Activated T-helper 17 cell treated with anti-CD3 and anti-CD28 coated beads, Interleukin-2, amount 50 U/mL, for 72 hours (primary cell): ENCODE measurements at regions not wholly inside any gene's neighbourhood (a gene's known extent, or its start where the extent isn't known, plus 50 kb on each side); places are given as distances from the start of the nearest gene placed in this dataset.

Experiments
- ATAC-seq: fragments of 150-1000 bp; cut with Tn5 transposase; replicated peaks from 2 replicates; pipeline ENCODE4 v1.10.0; 2021; ENCODE audit warnings: mild to moderate bottlenecking, moderate library complexity
- H3K27ac Mint-ChIP-seq: one replicate; pipeline ENCODE4 v1.8.0; 2022; ENCODE audit warnings: mixed read lengths
- H3K27me3 Mint-ChIP-seq: one replicate; pipeline ENCODE4 v1.8.0; 2022; ENCODE audit warnings: mixed read lengths
- H3K36me3 Mint-ChIP-seq: one replicate; pipeline ENCODE4 v1.8.0; 2022; ENCODE audit warnings: low read depth, mild to moderate bottlenecking, mixed read lengths
- H3K4me1 Mint-ChIP-seq: one replicate; pipeline ENCODE4 v1.8.0; 2022; ENCODE audit warnings: mixed read lengths
- H3K4me3 Mint-ChIP-seq: one replicate; pipeline ENCODE4 v1.8.0; 2022; ENCODE audit warnings: mild to moderate bottlenecking, mixed read lengths
- H3K9me3 Mint-ChIP-seq: one replicate; pipeline ENCODE4 v1.8.0; 2022; ENCODE audit warnings: mixed read lengths

DNA sequence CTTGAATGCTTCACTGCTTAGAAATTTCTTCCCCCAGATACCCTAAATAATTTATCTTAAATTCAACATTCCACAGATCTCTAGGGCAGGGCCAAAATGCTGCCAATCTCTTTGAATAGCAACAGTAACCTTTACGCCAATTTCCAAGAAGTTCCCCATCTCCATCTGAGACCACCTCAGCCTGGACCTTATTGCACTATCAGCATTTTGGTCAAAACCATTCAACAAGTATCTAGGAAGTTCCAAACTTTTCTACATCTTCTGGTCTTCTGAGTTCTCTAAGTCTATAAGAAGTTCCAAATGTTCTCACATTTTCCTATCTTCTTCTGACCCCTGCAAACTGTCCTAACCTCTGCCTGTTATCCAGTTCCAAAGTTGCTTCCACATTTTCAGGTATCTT is 1306.9 kb upstream of the SORCS1 start:
- Mint-ChIP-seq H3K9me3 (peaks cover 5% of the 10 kb centered on the region), H3K4me3 (no peak overlapping the region), H3K27me3 (peaks cover 7% of the 10 kb centered on the region), H3K36me3 (no peaks in the 10 kb centered on the region), H3K27ac (no peak overlapping the region), H3K4me1 (no peaks in the 10 kb centered on the region)
- ATAC-seq, result no peak

DNA sequence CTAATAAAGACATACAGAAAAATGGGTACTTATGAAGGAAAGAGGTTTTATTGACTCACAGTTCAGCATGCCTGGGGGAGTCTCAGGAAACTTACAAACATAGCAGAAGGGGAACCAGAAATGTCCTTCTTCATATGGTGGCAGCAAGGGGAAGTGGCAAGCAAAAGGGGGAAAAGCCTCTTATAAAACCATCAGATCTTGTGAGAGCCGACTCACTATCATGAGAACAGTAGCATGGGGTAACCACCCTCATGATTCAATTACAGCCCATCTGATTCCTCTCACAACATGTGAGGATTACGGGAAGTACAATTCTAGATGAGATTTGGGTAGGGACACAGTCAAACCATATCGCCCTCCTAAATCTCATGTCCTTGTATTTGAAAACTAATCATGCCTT is 1305.4 kb upstream of the SORCS1 start:
- no peaks in the 10 kb centered on the region for H3K36me3 Mint-ChIP-seq
- H3K27ac Mint-ChIP-seq, result no peak overlapping the region
- peaks cover 5% of the 10 kb centered on the region for H3K9me3 Mint-ChIP-seq
- H3K4me3 Mint-ChIP-seq, result no peak overlapping the region
- H3K27me3 Mint-ChIP-seq, result peaks cover 7% of the 10 kb centered on the region
- no peak for ATAC-seq
- H3K4me1 Mint-ChIP-seq, result no peaks in the 10 kb centered on the region

DNA sequence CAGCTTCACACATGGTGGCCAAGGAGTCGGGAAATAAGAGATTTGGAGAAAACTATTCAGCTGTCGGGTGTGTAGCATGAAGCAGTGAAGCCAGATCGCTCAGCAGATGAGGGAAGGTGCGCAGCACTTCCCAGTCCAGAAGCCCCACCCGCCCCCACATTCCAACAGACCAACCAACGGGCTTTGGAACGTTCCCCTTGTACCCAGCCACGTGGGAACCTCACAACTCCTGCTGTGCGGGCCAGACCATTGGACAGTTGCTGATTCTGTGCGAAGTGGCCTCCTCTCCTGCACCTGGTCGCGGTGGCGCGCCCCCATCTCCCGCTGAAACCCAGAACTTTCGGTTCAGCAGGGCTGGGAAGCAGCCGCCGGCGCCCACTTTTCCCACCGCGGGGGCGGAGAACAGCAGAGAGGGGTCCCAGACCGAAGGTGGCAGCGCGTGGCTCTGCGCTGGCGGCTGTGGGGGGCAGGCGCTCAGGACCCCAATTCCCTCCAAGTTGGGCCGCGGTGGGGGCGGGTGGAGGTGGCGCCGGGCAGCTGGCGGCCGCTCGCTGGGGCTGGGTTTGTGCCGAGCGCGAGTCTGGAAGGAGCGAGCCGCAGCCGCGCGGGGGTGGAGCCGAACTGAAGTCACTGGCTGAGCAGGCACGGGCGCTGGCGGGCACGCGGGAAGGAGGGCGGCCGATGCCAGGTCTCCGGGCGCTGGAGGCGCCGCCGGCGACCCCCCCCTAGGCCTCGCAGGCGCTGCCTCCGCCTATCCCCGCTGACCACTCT is 1301.5 kb upstream of the SORCS1 start:
- H3K27ac Mint-ChIP-seq, result no peak overlapping the region
- peaks cover 8% of the 10 kb centered on the region for H3K9me3 Mint-ChIP-seq

DNA sequence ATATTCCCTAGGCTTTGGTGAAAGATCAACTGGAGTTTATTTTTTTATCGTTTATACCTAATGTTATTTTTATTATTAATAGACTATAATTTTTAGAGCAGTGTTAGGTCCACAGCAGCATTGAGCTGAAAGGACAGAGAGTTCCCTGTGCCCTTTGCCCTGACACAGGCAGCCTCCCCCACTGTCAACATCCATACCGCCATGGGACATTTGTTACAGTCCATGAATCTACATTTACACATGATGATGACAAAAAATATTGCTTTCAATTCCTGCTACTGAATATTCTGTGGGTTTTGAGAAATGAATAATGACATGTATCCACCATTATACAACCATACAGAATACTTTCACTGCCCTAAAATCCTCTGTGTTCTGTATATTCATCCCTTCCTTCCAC is 1297.5 kb upstream of the SORCS1 start:
- no peak overlapping the region for H3K4me3 Mint-ChIP-seq
- no peak overlapping the region for H3K27ac Mint-ChIP-seq
- peaks cover 5% of the 10 kb centered on the region for H3K27me3 Mint-ChIP-seq
- no peaks in the 10 kb centered on the region for H3K36me3 Mint-ChIP-seq
- no peak for ATAC-seq
- no peaks in the 10 kb centered on the region for H3K4me1 Mint-ChIP-seq
- peaks cover 9% of the 10 kb centered on the region for H3K9me3 Mint-ChIP-seq

More for the DNA sequence above, 1301.5 kb upstream of the SORCS1 start:
- no peak for ATAC-seq
- H3K4me1 Mint-ChIP-seq, result no peaks in the 10 kb centered on the region
- H3K36me3 Mint-ChIP-seq, result no peaks in the 10 kb centered on the region
- H3K27me3 Mint-ChIP-seq, result peaks cover 7% of the 10 kb centered on the region
- H3K4me3 Mint-ChIP-seq, result no peak overlapping the region

DNA sequence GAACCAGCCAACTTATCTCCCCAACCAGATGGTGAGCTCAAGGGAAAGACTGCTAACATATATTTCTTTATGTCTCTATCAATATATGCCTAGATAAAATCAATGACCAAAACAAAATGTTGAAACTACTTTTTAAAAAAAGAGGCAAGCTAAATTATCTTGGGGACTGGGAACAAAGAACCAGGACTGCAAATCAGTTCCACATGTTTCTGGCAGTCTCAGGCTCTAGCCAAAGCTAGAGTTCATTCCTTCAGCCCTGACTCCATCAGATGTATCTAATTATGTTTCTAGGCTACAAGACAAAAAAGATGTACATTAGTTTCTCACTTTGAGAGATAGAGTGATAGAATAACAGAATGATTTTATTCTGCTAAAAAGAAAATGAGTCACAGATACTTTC is 1290.3 kb upstream of the SORCS1 start:
- ATAC-seq, result no peak
- Mint-ChIP-seq H3K27ac (no peak overlapping the region), H3K27me3 (no peaks in the 10 kb centered on the region), H3K4me3 (no peak overlapping the region), H3K9me3 (peaks cover 29% of the 10 kb centered on the region), H3K36me3 (no peaks in the 10 kb centered on the region), H3K4me1 (no peaks in the 10 kb centered on the region)

DNA sequence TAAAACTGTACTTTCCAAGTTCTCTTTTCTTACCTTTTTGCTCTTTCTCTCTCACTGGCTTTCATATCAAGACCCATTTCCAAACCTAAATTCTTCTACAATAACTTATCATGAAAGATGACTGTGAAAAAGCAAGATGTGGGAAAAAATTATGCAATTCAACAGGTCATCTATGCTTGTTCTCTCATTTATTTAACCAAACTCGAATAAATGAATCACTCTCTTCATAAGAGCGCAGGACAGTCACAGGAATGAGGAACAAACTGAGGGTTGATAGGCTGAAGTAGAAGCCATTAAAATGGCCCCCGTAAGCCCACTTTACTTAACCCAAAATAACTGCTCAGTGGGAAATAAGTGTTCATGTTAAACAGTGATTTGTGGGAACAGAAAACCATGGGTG is 1289.7 kb upstream of the SORCS1 start:
- H3K27ac Mint-ChIP-seq, result no peak overlapping the region
- H3K36me3 Mint-ChIP-seq, result no peaks in the 10 kb centered on the region
- peaks cover 31% of the 10 kb centered on the region for H3K9me3 Mint-ChIP-seq
- H3K4me3 Mint-ChIP-seq, result no peak overlapping the region
- no peaks in the 10 kb centered on the region for H3K27me3 Mint-ChIP-seq
- ATAC-seq, result no peak
- no peaks in the 10 kb centered on the region for H3K4me1 Mint-ChIP-seq

DNA sequence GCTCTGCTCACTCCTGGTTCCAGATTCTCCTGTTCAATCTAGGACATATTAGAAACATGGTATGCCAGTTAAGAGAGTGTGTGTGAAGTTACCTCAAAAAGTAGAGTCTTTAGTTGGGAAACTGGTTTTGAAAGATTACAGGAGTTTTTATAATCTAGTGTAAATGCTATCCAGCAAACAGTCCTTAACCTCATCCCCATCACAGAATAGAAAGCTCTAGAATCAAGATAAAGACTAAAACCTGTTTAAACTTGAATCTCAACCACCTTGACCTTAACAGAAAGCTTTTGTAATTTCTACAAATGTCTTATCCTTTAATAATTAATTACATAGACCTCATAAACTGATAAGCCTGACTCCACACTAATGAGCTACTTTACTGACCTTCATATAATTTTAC is 1288.7 kb upstream of the SORCS1 start:
- no peak overlapping the region for H3K27ac Mint-ChIP-seq
- H3K9me3 Mint-ChIP-seq, result peaks cover 28% of the 10 kb centered on the region
- no peaks in the 10 kb centered on the region for H3K27me3 Mint-ChIP-seq
- no peaks in the 10 kb centered on the region for H3K4me1 Mint-ChIP-seq
- no peaks in the 10 kb centered on the region for H3K36me3 Mint-ChIP-seq
- ATAC-seq, result no peak
- no peak overlapping the region for H3K4me3 Mint-ChIP-seq

DNA sequence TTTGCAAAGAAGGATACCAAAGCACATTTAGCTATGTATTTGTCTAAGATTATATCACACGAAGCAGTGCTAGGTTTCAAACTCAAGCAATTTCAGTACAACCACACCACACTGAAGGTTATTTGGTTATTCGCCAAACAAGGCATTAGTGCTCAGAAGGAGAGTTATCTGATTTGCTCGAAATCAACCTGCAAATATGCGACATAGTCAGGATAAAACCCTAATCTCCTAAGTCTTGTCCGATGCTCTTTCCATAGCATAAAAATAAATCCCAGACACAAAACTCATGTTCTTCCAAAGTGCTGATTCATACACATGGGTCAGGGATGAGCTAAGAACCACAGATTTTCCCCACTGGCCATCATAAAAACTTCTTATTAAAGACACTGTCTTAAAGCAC is 1288.0 kb upstream of the SORCS1 start:
- no peak overlapping the region for H3K4me3 Mint-ChIP-seq
- ATAC-seq, result no peak
- no peaks in the 10 kb centered on the region for H3K27me3 Mint-ChIP-seq
- no peak overlapping the region for H3K27ac Mint-ChIP-seq
- H3K36me3 Mint-ChIP-seq, result no peaks in the 10 kb centered on the region
- no peaks in the 10 kb centered on the region for H3K4me1 Mint-ChIP-seq
- peaks cover 28% of the 10 kb centered on the region for H3K9me3 Mint-ChIP-seq

DNA sequence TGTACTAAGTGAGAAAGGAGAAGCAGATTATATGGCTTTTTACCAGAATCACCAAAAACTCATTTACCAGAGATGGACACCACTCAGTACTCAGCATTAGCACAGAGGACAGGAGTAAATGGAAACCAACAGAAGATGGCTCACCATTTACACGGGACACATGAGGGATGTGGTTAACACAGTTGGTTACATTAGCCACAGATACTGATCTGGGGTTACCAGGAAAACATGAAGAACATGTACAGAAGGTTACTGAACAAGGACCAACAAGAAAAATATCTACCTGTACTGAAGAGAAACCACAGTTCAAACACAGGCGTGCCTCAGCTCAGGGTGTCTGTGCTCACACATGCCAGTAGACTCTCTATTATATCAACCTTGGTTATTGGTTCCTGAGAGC is 1285.8 kb upstream of the SORCS1 start:
- Mint-ChIP-seq H3K4me1 (no peaks in the 10 kb centered on the region), H3K9me3 (peaks cover 20% of the 10 kb centered on the region), H3K36me3 (no peaks in the 10 kb centered on the region), H3K27ac (no peak overlapping the region), H3K4me3 (no peak overlapping the region), H3K27me3 (no peaks in the 10 kb centered on the region)
- no peak for ATAC-seq

DNA sequence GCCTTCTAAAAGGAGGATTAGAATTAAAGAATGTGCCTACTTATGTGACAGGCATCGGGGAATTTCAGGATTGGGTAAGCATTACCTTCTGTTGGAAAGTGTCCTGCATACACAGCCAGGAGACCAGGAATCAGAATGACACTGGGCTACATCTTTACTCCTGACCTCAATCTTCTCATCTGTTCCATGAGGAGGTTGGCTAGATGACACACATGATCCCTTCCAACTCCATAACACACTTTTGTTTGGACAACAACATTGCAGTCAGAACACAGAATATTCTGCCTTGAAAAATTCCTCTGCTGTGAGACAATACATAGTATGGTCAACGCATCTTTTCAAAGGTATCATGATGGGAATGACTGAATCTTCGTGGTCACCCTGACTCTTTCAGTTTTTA is 1281.2 kb upstream of the SORCS1 start:
- Mint-ChIP-seq H3K27ac (no peak overlapping the region), H3K4me1 (no peaks in the 10 kb centered on the region), H3K4me3 (no peak overlapping the region), H3K9me3 (peaks cover 9% of the 10 kb centered on the region), H3K36me3 (no peaks in the 10 kb centered on the region), H3K27me3 (no peaks in the 10 kb centered on the region)
- ATAC-seq, result no peak

DNA sequence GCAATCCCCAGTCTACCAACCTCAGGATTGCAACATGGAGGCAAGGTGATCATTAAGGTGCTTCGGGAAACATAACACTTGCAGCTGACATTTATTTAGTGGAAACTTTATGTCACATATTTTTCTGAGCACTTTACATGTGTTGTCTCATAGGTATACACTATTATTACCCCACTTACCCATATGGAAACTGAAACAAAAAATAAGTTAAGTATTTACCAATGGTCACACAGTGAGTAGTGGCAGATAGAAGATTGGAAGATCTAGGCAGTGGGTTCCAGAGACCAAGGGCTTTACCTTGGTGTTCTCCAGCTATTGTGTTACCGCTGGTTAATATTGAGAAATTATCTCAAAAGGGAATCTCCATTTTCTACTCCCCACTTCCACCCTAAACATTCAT is 1279.1 kb upstream of the SORCS1 start:
- no peak overlapping the region for H3K4me3 Mint-ChIP-seq
- H3K4me1 Mint-ChIP-seq, result no peaks in the 10 kb centered on the region
- no peaks in the 10 kb centered on the region for H3K36me3 Mint-ChIP-seq
- peaks cover 8% of the 10 kb centered on the region for H3K9me3 Mint-ChIP-seq
- no peak for ATAC-seq
- no peaks in the 10 kb centered on the region for H3K27me3 Mint-ChIP-seq
- H3K27ac Mint-ChIP-seq, result no peak overlapping the region

DNA sequence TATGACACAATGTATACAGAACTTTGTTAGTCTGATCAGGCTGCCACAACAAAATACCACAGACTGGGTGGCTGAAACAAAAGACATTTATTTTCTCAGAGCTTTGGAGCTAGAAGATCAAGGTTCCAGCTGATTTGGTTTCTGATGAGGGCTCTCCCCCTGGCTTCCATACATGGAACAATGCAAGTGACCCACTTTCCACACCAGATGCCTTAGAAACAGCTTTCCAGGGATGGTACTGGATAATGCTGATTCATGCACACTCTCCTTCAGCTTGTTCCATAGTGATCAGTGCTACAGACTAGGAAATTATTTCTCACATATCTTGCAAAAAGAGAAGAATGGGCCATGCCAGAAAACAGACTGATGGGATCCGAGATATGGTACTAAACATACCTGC is 1274.9 kb upstream of the SORCS1 start:
- ATAC-seq, result no peak
- Mint-ChIP-seq H3K27me3 (no peaks in the 10 kb centered on the region), H3K4me3 (no peak overlapping the region), H3K4me1 (no peaks in the 10 kb centered on the region), H3K36me3 (no peaks in the 10 kb centered on the region), H3K27ac (no peak overlapping the region), H3K9me3 (peaks cover 15% of the 10 kb centered on the region)

DNA sequence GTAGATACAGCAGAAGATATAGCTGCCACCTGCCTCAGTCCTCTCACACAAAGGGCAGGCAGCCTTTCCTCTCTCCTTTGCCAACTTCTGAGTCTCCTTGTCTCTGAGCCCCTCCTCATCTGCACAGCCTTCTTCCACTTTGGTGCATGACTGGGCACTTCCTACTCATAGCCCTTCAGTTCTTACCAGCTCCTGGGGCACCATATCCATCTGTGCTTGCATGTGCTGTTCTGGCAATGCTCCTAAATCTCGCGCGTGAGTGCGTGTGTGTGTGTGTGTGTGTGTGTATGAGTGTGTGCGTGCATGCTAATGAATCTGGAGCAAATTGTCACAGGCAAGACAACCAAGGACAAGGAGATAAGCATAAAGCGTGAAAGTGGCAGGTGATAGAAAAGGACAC is 1271.6 kb upstream of the SORCS1 start:
- Mint-ChIP-seq H3K27me3 (no peaks in the 10 kb centered on the region), H3K36me3 (no peaks in the 10 kb centered on the region), H3K4me3 (no peak overlapping the region), H3K27ac (no peak overlapping the region), H3K9me3 (peaks cover 27% of the 10 kb centered on the region), H3K4me1 (no peaks in the 10 kb centered on the region)
- no peak for ATAC-seq

DNA sequence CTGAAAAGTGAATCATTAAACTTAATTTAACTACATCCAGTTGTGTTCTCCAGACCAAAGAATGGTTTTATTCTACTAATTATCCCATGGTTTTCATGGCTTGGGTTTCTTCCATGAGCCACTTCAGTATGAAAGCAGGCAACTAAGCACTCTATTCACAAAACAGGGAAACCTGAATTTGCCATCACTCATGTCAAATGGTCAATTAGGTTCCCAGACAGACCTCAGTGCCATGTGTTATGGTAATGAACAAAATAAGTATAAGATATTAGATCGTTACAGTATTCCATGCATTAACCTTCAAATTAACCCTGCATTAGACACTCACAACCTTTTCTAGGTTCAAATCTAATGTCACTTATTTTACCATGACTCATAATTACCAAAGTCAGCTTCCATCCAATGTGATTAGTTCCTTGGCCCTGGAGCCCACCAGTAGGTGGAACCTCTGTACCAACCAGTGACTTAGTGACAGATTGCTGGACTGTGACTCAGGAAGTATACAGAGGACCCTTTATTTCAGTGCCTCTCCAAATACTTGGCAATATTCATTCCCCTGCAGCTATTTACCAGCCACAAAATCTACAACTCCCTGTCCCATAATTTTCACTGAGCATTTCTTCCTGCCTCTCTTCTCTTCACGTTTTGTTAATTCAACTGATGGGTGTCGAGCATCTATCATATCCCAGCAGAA is 1270.2 kb upstream of the SORCS1 start:
- ATAC-seq, result no peak
- H3K4me3 Mint-ChIP-seq, result no peak overlapping the region
- no peak overlapping the region for H3K27ac Mint-ChIP-seq
- no peaks in the 10 kb centered on the region for H3K27me3 Mint-ChIP-seq
- H3K9me3 Mint-ChIP-seq, result peaks cover 22% of the 10 kb centered on the region
- H3K36me3 Mint-ChIP-seq, result no peaks in the 10 kb centered on the region
- no peaks in the 10 kb centered on the region for H3K4me1 Mint-ChIP-seq

DNA sequence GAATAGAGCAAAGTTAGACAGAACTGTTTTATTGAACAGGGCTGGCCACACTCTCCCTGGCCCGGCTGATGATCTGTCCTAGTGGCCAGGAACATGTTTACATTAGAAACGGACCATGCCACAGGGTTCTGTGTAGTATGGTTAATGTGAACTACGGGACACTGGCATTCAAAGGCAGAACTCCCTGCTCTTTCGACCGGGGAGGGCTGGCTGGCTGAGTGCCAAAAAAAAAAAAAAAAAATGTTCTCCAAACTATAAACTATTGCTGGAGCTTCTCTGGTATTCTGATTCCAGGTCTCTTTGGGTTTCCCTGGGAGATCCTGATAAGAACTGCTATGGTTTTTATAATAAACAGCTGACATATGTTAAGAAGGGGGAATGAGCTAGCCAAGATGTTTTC is 1262.6 kb upstream of the SORCS1 start:
- no peak for ATAC-seq
- H3K4me3 Mint-ChIP-seq, result no peak overlapping the region
- no peaks in the 10 kb centered on the region for H3K36me3 Mint-ChIP-seq
- no peak overlapping the region for H3K27ac Mint-ChIP-seq
- H3K4me1 Mint-ChIP-seq, result no peaks in the 10 kb centered on the region
- no peaks in the 10 kb centered on the region for H3K27me3 Mint-ChIP-seq
- H3K9me3 Mint-ChIP-seq, result peaks cover 4% of the 10 kb centered on the region
